ENCODE measurements at regions not wholly inside any gene's neighbourhood (a gene's known extent, or its start where the extent isn't known, plus 50 kb on each side); places are given as distances from the start of the nearest gene placed in this dataset.

GRCh38 chr13:34425327-34425949 is 516.6 kb upstream of the NBEA start:
- DNase-seq (ENCODE audit: insufficient read length) = no peak
- no peak for FAIRE-seq
- TF ChIP-seq TAF1 (IDR thresholded peaks at IDR 0.05; ENCODE audit: borderline replicate concordance, low read depth, low read length) (no peak), POLR2A (IDR thresholded peaks at IDR 0.05; ENCODE audit: low read depth, low read length) (no peak), POLR2AphosphoS5 (IDR thresholded peaks at IDR 0.05; ENCODE audit: low read depth, low read length) (no peak)

GRCh38 chr13:34428911-34429310 is 513.2 kb upstream of the NBEA start:
- FAIRE-seq (no peak), DNase-seq (ENCODE audit: insufficient read length) (no peak)
- TF ChIP-seq POLR2A (IDR thresholded peaks at IDR 0.05; ENCODE audit: low read depth, low read length) = no peak
- TF ChIP-seq POLR2AphosphoS5 (IDR thresholded peaks at IDR 0.05; ENCODE audit: low read depth, low read length) = no peak
- no peak for TF ChIP-seq TAF1 (IDR thresholded peaks at IDR 0.05; ENCODE audit: borderline replicate concordance, low read depth, low read length)

- DNase-seq (ENCODE audit: insufficient read length) (no peak), FAIRE-seq (no peak)
- no peak for TF ChIP-seq TAF1 (IDR thresholded peaks at IDR 0.05; ENCODE audit: borderline replicate concordance, low read depth, low read length)
- no peak for TF ChIP-seq POLR2A (IDR thresholded peaks at IDR 0.05; ENCODE audit: low read depth, low read length)
- no peak for TF ChIP-seq POLR2AphosphoS5 (IDR thresholded peaks at IDR 0.05; ENCODE audit: low read depth, low read length)
Observed at GRCh38 chr13:34430294-34430693, 511.8 kb upstream of the NBEA start.

GRCh38 chr13:34431827-34432581 is 510.1 kb upstream of the NBEA start:
- FAIRE-seq (no peak), DNase-seq (ENCODE audit: insufficient read length) (no peak)

GRCh38 chr13:34435338-34435737 is 506.7 kb upstream of the NBEA start:
- TF ChIP-seq TAF1 (IDR thresholded peaks at IDR 0.05; ENCODE audit: borderline replicate concordance, low read depth, low read length) = no peak
- DNase-seq (ENCODE audit: insufficient read length) (no peak), FAIRE-seq (no peak)

More at GRCh38 chr13:34431827-34432581, 510.1 kb upstream of the NBEA start:
- TF ChIP-seq TAF1 (IDR thresholded peaks at IDR 0.05; ENCODE audit: borderline replicate concordance, low read depth, low read length) (no peak), POLR2AphosphoS5 (IDR thresholded peaks at IDR 0.05; ENCODE audit: low read depth, low read length) (no peak), POLR2A (IDR thresholded peaks at IDR 0.05; ENCODE audit: low read depth, low read length) (no peak)

GRCh38 chr13:34437873-34438272 is 504.2 kb upstream of the NBEA start:
- FAIRE-seq (no peak), DNase-seq (ENCODE audit: insufficient read length) (no peak)
- TF ChIP-seq POLR2A (IDR thresholded peaks at IDR 0.05; ENCODE audit: low read depth, low read length) (no peak), TAF1 (IDR thresholded peaks at IDR 0.05; ENCODE audit: borderline replicate concordance, low read depth, low read length) (no peak), POLR2AphosphoS5 (IDR thresholded peaks at IDR 0.05; ENCODE audit: low read depth, low read length) (no peak)

- DNase-seq (ENCODE audit: insufficient read length) = no peak
- TF ChIP-seq POLR2AphosphoS5 (IDR thresholded peaks at IDR 0.05; ENCODE audit: low read depth, low read length) (no peak), POLR2A (IDR thresholded peaks at IDR 0.05; ENCODE audit: low read depth, low read length) (no peak)
- FAIRE-seq = no peak
Observed at GRCh38 chr13:34452831-34453230, 489.2 kb upstream of the NBEA start.

- DNase-seq (ENCODE audit: insufficient read length) (no peak), FAIRE-seq (no peak)
- TF ChIP-seq POLR2A (IDR thresholded peaks at IDR 0.05; ENCODE audit: low read depth, low read length) (no peak), TAF1 (IDR thresholded peaks at IDR 0.05; ENCODE audit: borderline replicate concordance, low read depth, low read length) (no peak), POLR2AphosphoS5 (IDR thresholded peaks at IDR 0.05; ENCODE audit: low read depth, low read length) (no peak)
Observed at GRCh38 chr13:34458756-34459715, 483.0 kb upstream of the NBEA start.

- DNase-seq (ENCODE audit: insufficient read length) (no peak), FAIRE-seq (no peak)
- TF ChIP-seq POLR2AphosphoS5 (IDR thresholded peaks at IDR 0.05; ENCODE audit: low read depth, low read length) = no peak
- TF ChIP-seq POLR2A (IDR thresholded peaks at IDR 0.05; ENCODE audit: low read depth, low read length) = no peak
- TF ChIP-seq TAF1 (IDR thresholded peaks at IDR 0.05; ENCODE audit: borderline replicate concordance, low read depth, low read length) = no peak
Observed at GRCh38 chr13:34459856-34460255, 482.2 kb upstream of the NBEA start.

GRCh38 chr13:34462843-34463242 is 479.2 kb upstream of the NBEA start:
- DNase-seq (ENCODE audit: insufficient read length) = no peak
- FAIRE-seq = no peak
- TF ChIP-seq POLR2AphosphoS5 (IDR thresholded peaks at IDR 0.05; ENCODE audit: low read depth, low read length) = no peak
- TF ChIP-seq POLR2A (IDR thresholded peaks at IDR 0.05; ENCODE audit: low read depth, low read length) = no peak
- TF ChIP-seq TAF1 (IDR thresholded peaks at IDR 0.05; ENCODE audit: borderline replicate concordance, low read depth, low read length) = no peak

- no peak for FAIRE-seq
- no peak for TF ChIP-seq TAF1 (IDR thresholded peaks at IDR 0.05; ENCODE audit: borderline replicate concordance, low read depth, low read length)
- no peak for TF ChIP-seq POLR2A (IDR thresholded peaks at IDR 0.05; ENCODE audit: low read depth, low read length)
- no peak for TF ChIP-seq POLR2AphosphoS5 (IDR thresholded peaks at IDR 0.05; ENCODE audit: low read depth, low read length)
- DNase-seq (ENCODE audit: insufficient read length) = no peak
Observed at GRCh38 chr13:34464011-34464410, 478.1 kb upstream of the NBEA start.
